Activated T-helper 17 cell treated with anti-CD3 and anti-CD28 coated beads, Interleukin-2, amount 50 U/mL, for 72 hours (primary cell): ENCODE measurements at regions not wholly inside any gene's neighbourhood (a gene's known extent, or its start where the extent isn't known, plus 50 kb on each side); places are given as distances from the start of the nearest gene placed in this dataset.

Source experiments
- ATAC-seq: fragments of 150-1000 bp; cut with Tn5 transposase; replicated peaks from 2 replicates; pipeline ENCODE4 v1.10.0; 2021; ENCODE audit warnings: mild to moderate bottlenecking, moderate library complexity
- H3K27ac Mint-ChIP-seq: one replicate; pipeline ENCODE4 v1.8.0; 2022; ENCODE audit warnings: mixed read lengths
- H3K27me3 Mint-ChIP-seq: one replicate; pipeline ENCODE4 v1.8.0; 2022; ENCODE audit warnings: mixed read lengths
- H3K36me3 Mint-ChIP-seq: one replicate; pipeline ENCODE4 v1.8.0; 2022; ENCODE audit warnings: low read depth, mild to moderate bottlenecking, mixed read lengths
- H3K4me1 Mint-ChIP-seq: one replicate; pipeline ENCODE4 v1.8.0; 2022; ENCODE audit warnings: mixed read lengths
- H3K4me3 Mint-ChIP-seq: one replicate; pipeline ENCODE4 v1.8.0; 2022; ENCODE audit warnings: mild to moderate bottlenecking, mixed read lengths
- H3K9me3 Mint-ChIP-seq: one replicate; pipeline ENCODE4 v1.8.0; 2022; ENCODE audit warnings: mixed read lengths

- no peak for ATAC-seq
- H3K27ac Mint-ChIP-seq: no peak overlapping the region
- no peak overlapping the region for H3K4me3 Mint-ChIP-seq
- peaks cover 9% of the 10 kb centered on the region for H3K27me3 Mint-ChIP-seq
- no peaks in the 10 kb centered on the region for H3K9me3 Mint-ChIP-seq
- H3K4me1 Mint-ChIP-seq: no peaks in the 10 kb centered on the region
- H3K36me3 Mint-ChIP-seq: no peaks in the 10 kb centered on the region
These were observed 52.7 kb upstream of the DCBLD2 start for GRCh38 chr3:98954242-98954641.

- no peak for ATAC-seq
- no peak overlapping the region for H3K27ac Mint-ChIP-seq
- H3K36me3 Mint-ChIP-seq: no peaks in the 10 kb centered on the region
- no peaks in the 10 kb centered on the region for H3K9me3 Mint-ChIP-seq
- no peaks in the 10 kb centered on the region for H3K4me1 Mint-ChIP-seq
- no peak overlapping the region for H3K4me3 Mint-ChIP-seq
- peaks cover 11% of the 10 kb centered on the region for H3K27me3 Mint-ChIP-seq
These were observed 50.9 kb upstream of the DCBLD2 start for GRCh38 chr3:98952404-98952803.
